ENCODE measurements at regions not wholly inside any gene's neighbourhood (a gene's known extent, or its start where the extent isn't known, plus 50 kb on each side); places are given as distances from the start of the nearest gene placed in this dataset.

- Mint-ChIP-seq H3K27me3 (ENCODE audit: low read depth) (no peaks in the 10 kb centered on the region), H3K9me3 (no peaks in the 10 kb centered on the region), H3K4me1 (no peaks in the 10 kb centered on the region), H3K36me3 (ENCODE audit: low read depth) (no peaks in the 10 kb centered on the region), H3K27ac (no peak overlapping the region), H3K4me3 (no peak overlapping the region)
- no peak for TF ChIP-seq CTCF (IDR thresholded peaks at IDR 0.05; ENCODE audit: unreplicated experiment in 3 of 3)
These were observed 1210.4 kb upstream of the ACVR2A start for GRCh38 chr2:146634230-146635097.

GRCh38 chr2:146633159-146633558 lies 1211.7 kb upstream of the ACVR2A start:
- no peaks in the 10 kb centered on the region for H3K36me3 Mint-ChIP-seq (ENCODE audit: low read depth)
- no peaks in the 10 kb centered on the region for H3K9me3 Mint-ChIP-seq
- TF ChIP-seq CTCF (IDR thresholded peaks at IDR 0.05; ENCODE audit: unreplicated experiment in 3 of 3), result no peak
- no peak overlapping the region for H3K4me3 Mint-ChIP-seq
- H3K27me3 Mint-ChIP-seq (ENCODE audit: low read depth), result no peaks in the 10 kb centered on the region
- H3K27ac Mint-ChIP-seq, result no peak overlapping the region
- H3K4me1 Mint-ChIP-seq, result no peaks in the 10 kb centered on the region

GRCh38 chr2:146632707-146633106 lies 1212.1 kb upstream of the ACVR2A start:
- no peak for TF ChIP-seq CTCF (IDR thresholded peaks at IDR 0.05; ENCODE audit: unreplicated experiment in 3 of 3)
- Mint-ChIP-seq H3K4me1 (no peaks in the 10 kb centered on the region), H3K36me3 (ENCODE audit: low read depth) (no peaks in the 10 kb centered on the region), H3K4me3 (no peak overlapping the region), H3K9me3 (no peaks in the 10 kb centered on the region), H3K27ac (no peak overlapping the region), H3K27me3 (ENCODE audit: low read depth) (no peaks in the 10 kb centered on the region)

GRCh38 chr2:146624430-146625160 lies 1220.2 kb upstream of the ACVR2A start:
- Mint-ChIP-seq H3K9me3 (no peaks in the 10 kb centered on the region), H3K36me3 (ENCODE audit: low read depth) (no peaks in the 10 kb centered on the region), H3K27me3 (ENCODE audit: low read depth) (no peaks in the 10 kb centered on the region), H3K4me3 (no peak overlapping the region), H3K27ac (peak overlapping the region; percentile 19 to 45 (median 40)), H3K4me1 (peaks cover 17% of the 10 kb centered on the region)
- TF ChIP-seq CTCF (IDR thresholded peaks at IDR 0.05; ENCODE audit: unreplicated experiment in 3 of 3), result no peak

- H3K4me1 Mint-ChIP-seq, result peaks cover 17% of the 10 kb centered on the region
- H3K27me3 Mint-ChIP-seq (ENCODE audit: low read depth), result no peaks in the 10 kb centered on the region
- no peak overlapping the region for H3K4me3 Mint-ChIP-seq
- no peaks in the 10 kb centered on the region for H3K36me3 Mint-ChIP-seq (ENCODE audit: low read depth)
- H3K9me3 Mint-ChIP-seq, result peaks cover 3% of the 10 kb centered on the region
- TF ChIP-seq CTCF (IDR thresholded peaks at IDR 0.05; ENCODE audit: unreplicated experiment in 3 of 3), result no peak
- peak overlapping the region; percentile 46 to 75 (median 74) for H3K27ac Mint-ChIP-seq
These were observed 1221.1 kb upstream of the ACVR2A start for GRCh38 chr2:146623771-146624170.
